GM18870 (cell line): ENCODE measurements at regions not wholly inside any gene's neighbourhood (a gene's known extent, or its start where the extent isn't known, plus 50 kb on each side); places are given as distances from the start of the nearest gene placed in this dataset.

Experiments
- ATAC-seq: cut with Tn5 transposase; IDR thresholded peaks from one replicate; pipeline ENCODE4 v1.9.1; 2021; ENCODE audit warnings: moderate library complexity; ENCODE audit not compliant: unreplicated experiment

- no peak for ATAC-seq
These were observed 171.7 kb upstream of the PHF14 start for GRCh38 chr7:10802011-10802410.

GRCh38 chr7:10802526-10802925, 171.1 kb upstream of the PHF14 start:
- no peak for ATAC-seq

DNA sequence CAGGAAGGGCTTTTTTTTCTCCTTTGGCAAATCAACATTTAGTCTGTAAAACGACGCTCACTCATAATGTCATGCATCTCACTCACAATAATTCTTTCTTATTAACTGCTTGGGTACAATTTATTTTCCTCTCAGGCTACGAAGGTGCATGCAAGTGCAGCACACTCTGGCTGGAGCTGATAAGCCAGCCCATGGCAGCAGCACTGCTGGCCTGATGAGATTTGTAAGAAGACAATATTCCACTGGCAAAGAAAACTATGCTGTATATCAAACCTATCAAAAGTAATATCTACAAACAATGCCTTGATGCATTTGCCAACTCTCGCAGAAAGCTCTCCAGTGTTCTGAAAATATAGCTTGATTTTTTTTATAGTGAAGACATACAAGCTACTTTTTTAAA, 170.0 kb upstream of the PHF14 start:
- no peak for ATAC-seq

DNA sequence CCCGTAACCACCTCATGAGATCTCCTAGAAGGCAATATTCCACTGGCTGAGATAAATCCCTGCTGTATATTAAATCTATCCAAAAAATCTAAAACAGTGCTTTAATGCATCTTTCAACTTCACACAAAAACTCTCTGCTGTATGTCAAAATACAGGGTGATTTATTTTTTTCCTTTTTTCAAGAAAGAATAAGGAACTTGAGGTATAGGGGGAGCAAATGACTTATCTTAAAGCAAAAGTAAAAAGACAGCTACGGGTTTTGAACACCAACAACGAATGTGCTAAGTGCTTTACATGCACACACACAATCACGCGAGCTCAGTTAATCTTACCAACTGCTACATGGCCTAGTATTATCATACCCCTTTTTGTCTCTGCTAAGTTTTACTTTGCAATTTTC, 168.9 kb upstream of the PHF14 start:
- no peak for ATAC-seq

DNA sequence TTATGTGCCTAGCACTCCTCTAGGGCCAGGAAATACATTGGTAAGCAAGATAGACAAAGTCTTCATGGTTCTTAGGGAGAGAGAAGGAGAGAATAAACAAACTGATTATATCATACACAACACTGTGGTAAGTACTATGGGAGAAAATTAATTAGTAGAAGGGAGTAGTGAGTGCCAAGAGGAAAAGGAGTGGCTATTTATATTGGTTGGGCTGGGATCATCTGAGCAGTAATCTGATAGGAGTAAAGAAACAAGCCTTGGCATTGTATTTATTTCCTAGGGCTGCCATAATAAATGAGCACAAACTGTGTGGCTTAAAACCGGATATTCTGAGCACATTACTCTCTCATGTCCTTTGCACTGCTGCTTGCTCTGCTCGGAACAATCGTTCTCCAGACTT, 158.1 kb upstream of the PHF14 start:
- ATAC-seq, result no peak

DNA sequence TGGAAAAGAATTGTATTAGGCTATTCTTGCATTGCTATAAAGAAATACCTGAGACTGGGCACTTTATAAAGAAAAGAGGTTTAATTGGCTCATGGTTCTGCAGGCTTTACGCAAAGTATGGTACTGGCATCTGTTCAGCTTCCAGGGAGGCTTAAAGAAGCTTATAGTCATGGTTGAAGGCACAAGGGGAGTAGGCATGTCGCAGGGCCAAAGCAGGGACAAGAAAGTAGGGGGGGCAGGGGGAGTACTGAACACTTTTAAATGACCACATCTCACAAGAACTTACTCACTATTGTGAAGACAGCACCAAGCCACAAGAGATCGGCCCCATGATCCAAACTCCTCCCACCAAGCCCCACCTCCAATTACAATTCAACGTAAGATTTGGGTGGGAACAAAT, 152.5 kb upstream of the PHF14 start:
- no peak for ATAC-seq

- ATAC-seq, result no peak
These were observed 149.5 kb upstream of the PHF14 start for GRCh38 chr7:10824154-10824553.

DNA sequence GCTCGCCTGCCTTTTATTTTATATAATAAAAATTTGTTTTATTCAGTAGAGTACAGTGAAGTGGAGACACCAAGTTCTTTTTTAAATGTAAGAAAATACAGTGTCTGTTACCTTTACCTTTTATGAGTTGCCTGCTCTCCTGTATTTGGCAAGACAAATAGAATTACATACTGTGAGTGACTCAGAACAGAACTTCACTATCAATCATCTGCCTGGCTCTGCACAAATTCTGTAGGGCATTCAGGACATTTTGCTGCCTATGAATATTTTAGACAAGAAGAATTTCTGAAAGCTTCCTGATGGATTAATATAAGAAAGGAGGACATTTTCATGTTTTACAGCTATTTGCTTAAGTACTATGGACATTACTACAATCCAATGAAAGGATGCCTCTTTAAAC, 135.4 kb upstream of the PHF14 start:
- no peak for ATAC-seq

GRCh38 chr7:10845225-10845624, 128.4 kb upstream of the PHF14 start:
- ATAC-seq, result no peak

- no peak for ATAC-seq
These were observed 118.1 kb upstream of the PHF14 start for GRCh38 chr7:10855583-10855982.

GRCh38 chr7:10860516-10860915, 113.2 kb upstream of the PHF14 start:
- ATAC-seq, result no peak

DNA sequence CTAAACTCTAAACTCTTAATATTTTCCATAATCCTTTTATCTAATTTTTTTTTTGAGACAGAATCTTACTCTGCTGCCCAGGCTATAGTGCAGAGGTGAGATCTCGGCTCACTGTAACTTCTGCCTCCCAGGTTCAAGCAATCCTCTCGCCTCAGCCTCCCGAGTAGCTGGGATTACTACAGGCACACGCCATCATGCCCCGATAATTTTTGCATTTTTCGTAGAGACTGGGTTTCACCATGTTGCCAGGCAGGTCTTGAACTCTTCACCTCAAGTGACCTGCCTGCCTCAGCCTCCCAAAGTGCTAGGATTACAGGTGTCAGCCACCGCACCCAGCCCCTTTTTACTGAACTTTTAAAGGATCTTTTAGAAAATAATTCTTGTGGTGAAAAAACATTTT, 110.2 kb upstream of the PHF14 start:
- no peak for ATAC-seq

DNA sequence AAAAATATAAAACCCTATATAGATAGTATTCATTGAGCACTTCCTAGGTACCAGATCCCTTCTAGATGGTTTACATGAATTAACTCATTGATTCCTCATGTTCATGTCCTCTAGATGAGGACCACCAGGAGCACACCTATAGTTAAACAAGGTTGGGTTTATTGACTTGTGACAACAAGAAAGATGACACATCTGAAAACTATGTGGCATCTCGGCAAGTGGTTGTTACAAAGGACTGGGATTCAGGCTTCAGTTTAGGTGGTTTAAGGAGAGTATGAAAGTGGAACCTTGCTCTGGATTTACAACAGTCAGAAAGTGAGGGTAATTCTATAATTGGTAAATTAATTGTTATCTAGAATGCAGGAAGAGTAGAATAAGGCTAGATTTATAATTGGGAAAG, 99.0 kb upstream of the PHF14 start:
- ATAC-seq, result no peak

DNA sequence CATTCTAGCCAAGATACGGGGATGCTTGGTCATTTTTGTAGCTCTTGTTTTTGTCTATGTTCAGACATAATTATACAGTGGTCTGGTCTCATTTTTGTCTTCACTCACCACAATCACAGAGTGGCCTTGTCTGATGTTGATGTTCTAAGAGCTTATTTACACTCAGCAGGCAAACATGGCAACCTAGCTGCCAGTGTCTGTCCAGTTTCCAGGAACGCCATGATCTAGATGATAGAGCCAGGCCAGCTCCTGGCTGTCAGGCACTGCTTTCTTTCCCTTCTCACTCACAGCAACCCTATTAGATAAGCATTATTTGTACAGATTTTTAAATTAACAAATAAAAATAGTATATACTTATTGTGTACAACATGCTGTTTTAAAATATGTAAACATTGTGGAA, 98.6 kb upstream of the PHF14 start:
- ATAC-seq, result no peak

DNA sequence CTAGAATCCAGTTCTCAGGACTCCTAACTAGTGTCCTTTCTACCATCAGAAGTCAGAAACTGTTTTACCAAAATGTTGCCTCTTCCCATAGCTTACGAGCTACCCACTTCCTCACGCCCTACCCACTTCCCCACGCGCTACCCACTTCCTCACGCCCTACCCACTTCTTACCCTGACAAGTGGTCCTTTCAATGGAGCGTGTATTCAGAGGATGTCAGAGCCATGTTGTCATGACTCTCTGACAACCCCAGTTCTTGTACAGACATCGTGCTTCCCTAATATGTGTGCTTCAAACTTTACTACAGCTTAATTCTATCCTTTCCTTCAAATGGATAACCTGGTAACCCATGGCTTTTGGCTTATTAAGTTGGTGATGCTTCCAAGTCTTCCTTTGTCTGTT, 84.8 kb upstream of the PHF14 start:
- peak; percentile 28 for ATAC-seq

DNA sequence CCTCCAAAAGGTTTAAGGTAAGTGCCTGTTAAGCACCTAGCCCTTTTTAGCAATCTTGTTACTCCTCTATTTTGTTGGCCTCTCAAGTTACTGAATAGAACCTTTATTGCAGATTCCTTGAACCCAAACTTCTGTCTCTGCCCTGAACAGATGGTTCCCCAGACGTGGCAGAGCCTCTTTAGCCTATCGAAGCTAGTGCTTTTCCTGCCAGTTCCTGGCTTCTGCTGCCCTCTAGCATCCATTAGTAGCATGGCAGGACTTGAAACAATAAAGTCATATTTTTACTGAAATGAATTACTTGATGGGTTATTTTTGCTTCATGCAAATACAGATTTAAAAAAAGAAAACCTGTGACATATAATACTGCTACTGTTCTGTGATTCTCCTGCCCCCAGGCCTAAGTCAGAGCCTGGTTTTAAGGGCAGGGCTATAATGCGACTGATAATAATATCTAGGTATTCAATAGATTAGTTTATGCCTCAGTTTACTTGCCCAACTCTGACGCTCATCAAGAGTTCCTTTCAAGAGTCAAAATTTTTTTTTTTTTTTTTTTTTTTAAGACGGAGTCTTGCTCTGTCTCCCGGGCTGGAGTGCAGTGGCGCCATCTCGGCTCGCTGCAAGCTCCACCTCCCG, 84.3 kb upstream of the PHF14 start:
- ATAC-seq, result peak; percentile 96

DNA sequence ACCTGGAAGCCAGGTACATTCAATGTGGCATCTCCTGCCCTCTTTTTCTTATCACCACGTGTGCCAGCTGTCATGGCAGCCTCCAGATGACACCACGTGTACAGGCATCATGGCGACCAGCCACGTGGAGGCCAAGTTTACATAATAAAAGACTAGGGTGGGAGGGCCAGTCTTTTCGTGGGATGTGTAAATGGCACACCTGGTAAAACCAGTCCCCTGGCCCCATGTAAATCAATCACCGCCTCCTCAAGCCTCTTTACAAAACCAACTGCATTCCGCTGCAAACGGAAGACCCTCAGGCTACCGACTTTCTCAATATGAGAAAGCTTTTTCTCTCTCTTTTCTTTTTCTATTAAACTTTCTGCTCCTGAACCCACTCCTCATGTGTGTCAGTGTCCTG, 65.1 kb upstream of the PHF14 start:
- ATAC-seq, result no peak

- ATAC-seq, result no peak
These were observed 63.2 kb upstream of the PHF14 start for GRCh38 chr7:10910447-10910846.

DNA sequence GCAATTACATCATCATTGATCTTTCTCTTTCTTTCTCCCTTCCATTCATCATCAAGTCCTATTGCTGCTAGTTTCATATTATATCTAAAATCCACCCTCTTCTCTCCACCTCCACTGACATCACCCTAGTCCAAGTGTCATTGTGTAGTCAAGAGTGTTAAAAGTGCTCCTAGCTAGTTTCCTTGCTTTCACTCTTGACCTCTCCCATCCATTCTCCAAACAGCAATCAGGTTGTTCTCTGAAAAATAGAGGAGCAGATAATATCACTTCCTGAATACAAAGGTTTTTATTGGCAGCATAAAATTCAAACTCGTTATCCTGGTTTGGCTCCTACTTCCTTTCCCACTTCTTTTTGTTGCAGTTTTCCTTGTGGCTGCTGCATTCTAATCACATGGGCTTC, 61.6 kb upstream of the PHF14 start:
- ATAC-seq, result no peak

- no peak for ATAC-seq
These were observed 60.2 kb upstream of the PHF14 start for GRCh38 chr7:10913457-10913856.

GRCh38 chr7:10918093-10918590, 55.5 kb upstream of the PHF14 start:
- ATAC-seq, result no peak

GRCh38 chr7:10919923-10920322, 53.7 kb upstream of the PHF14 start:
- ATAC-seq, result no peak
